ENCODE measurements at regions not wholly inside any gene's neighbourhood (a gene's known extent, or its start where the extent isn't known, plus 50 kb on each side); places are given as distances from the start of the nearest gene placed in this dataset.
"Not testable (repeated sequence)": the region's sequence is repeated elsewhere in the genome, so short reads cannot be mapped to it uniquely, and the experiment has no call there.

GRCh38 chr1:79499541-79499940, 493.0 kb upstream of the ADGRL4 start:
- no peak overlapping the region for H3K27ac ChIP-seq
- H3K9me3 ChIP-seq (replicated peaks in 1 of 3): no peaks in the 10 kb centered on the region
- H3K27me3 ChIP-seq: no peaks in the 10 kb centered on the region
- H3K4me3 ChIP-seq: no peak overlapping the region
- TF ChIP-seq CTCF (IDR thresholded peaks at IDR 0.05) (no peak), POLR2A (IDR thresholded peaks at IDR 0.05) (no peak)
- WGBS, 4 donors: 69 to 76% (median 75%) methylated on average over 1 of the region's 1 CpG
- DNase-seq: no peak
- intact Hi-C loops (cut with DNase I): no loop called here
- H3K4me1 ChIP-seq (replicated peaks in 1 of 2): no peaks in the 10 kb centered on the region
- no peaks in the 10 kb centered on the region for H3K36me3 ChIP-seq (replicated peaks in 1 of 2)

- no peak overlapping the region for H3K27ac ChIP-seq
- no peak overlapping the region for H3K4me3 ChIP-seq
- no peaks in the 10 kb centered on the region for H3K36me3 ChIP-seq (replicated peaks in 1 of 2)
- 29 to 32% (median 32%) methylated on average over 4 of the region's 4 CpGs for WGBS, 4 donors
- TF ChIP-seq POLR2A (IDR thresholded peaks at IDR 0.05) (no peak), CTCF (IDR thresholded peaks at IDR 0.05) (peak; percentile 31 to 60 (median 44))
- intact Hi-C loops (cut with DNase I): no loop called here
- DNase-seq: no peak
- no peaks in the 10 kb centered on the region for H3K27me3 ChIP-seq
- no peaks in the 10 kb centered on the region for H3K9me3 ChIP-seq (replicated peaks in 1 of 3)
- no peaks in the 10 kb centered on the region for H3K4me1 ChIP-seq (replicated peaks in 1 of 2)
Measured at GRCh38 chr1:79497193-79497773, 490.8 kb upstream of the ADGRL4 start.

- TF ChIP-seq CTCF (IDR thresholded peaks at IDR 0.05) (no peak), POLR2A (IDR thresholded peaks at IDR 0.05) (no peak)
- H3K36me3 ChIP-seq (replicated peaks in 1 of 2): no peaks in the 10 kb centered on the region
- no peak for DNase-seq
- H3K27me3 ChIP-seq: no peaks in the 10 kb centered on the region
- H3K4me1 ChIP-seq (replicated peaks in 1 of 2): no peaks in the 10 kb centered on the region
- no peak overlapping the region for H3K27ac ChIP-seq
- no peak overlapping the region for H3K4me3 ChIP-seq
- no peaks in the 10 kb centered on the region for H3K9me3 ChIP-seq (replicated peaks in 1 of 3)
- intact Hi-C loops (cut with DNase I): no loop called here
- 47 to 61% (median 55%) methylated on average over 2 of the region's 2 CpGs for WGBS, 4 donors
Measured at GRCh38 chr1:79496129-79496528, 489.6 kb upstream of the ADGRL4 start.

- H3K4me3 ChIP-seq; H3K9me3 ChIP-seq (replicated peaks in 1 of 3); H3K4me1 ChIP-seq (replicated peaks in 1 of 2); DNase-seq; intact Hi-C loops (cut with DNase I); H3K36me3 ChIP-seq (replicated peaks in 1 of 2); H3K27ac ChIP-seq; H3K27me3 ChIP-seq: not testable (repeated sequence)
- WGBS, 4 donors: 59 to 73% (median 65%) methylated on average over 4 of the region's 4 CpGs
Measured at GRCh38 chr1:79493702-79494101, 487.2 kb upstream of the ADGRL4 start.

GRCh38 chr1:79488572-79489121, 482.1 kb upstream of the ADGRL4 start:
- H3K4me1 ChIP-seq (replicated peaks in 1 of 2); H3K4me3 ChIP-seq; DNase-seq; H3K27me3 ChIP-seq; H3K36me3 ChIP-seq (replicated peaks in 1 of 2); intact Hi-C loops (cut with DNase I); H3K9me3 ChIP-seq (replicated peaks in 1 of 3); H3K27ac ChIP-seq: not testable (repeated sequence)
- 56 to 78% (median 70%) methylated on average over 4 of the region's 4 CpGs for WGBS, 4 donors

Measured in adrenal gland (tissue), 9 donors.